ENCODE measurements at regions not wholly inside any gene's neighbourhood (a gene's known extent, or its start where the extent isn't known, plus 50 kb on each side); places are given as distances from the start of the nearest gene placed in this dataset.
"Not testable (repeated sequence)": the region's sequence is repeated elsewhere in the genome, so short reads cannot be mapped to it uniquely, and the experiment has no call there.

DNA sequence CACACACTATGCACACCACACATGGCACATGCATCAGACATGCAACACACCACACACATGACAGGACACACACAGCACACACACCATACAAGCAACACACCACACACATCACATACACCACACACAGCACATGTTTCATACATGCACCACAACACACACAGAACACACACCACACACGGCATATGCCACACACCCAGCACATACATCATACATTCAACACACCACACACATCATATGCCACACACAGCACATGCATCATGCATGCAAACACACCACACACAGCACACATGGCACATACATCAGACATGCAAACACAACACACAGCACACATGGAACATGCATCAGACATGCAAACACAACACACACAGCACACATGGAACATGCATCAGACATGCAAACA, 80.7 kb upstream of the LRPAP1 start:
- no peaks in the 10 kb centered on the region for H3K4me1 ChIP-seq (ENCODE audit: control insufficient read depth in 2 of 2, insufficient read depth in 2 of 2, low read length in 2 of 2)
- H3K9me3 ChIP-seq (ENCODE audit: control insufficient read depth in 2 of 2, low read length in 2 of 2): no peaks in the 10 kb centered on the region
- peaks cover 0 to 5% of the 10 kb centered on the region in 2 donors for H3K27me3 ChIP-seq (ENCODE audit: control insufficient read depth in 2 of 2, insufficient read depth in 2 of 2, low read length in 2 of 2)
- H3K36me3 ChIP-seq (ENCODE audit: control insufficient read depth in 2 of 2, insufficient read depth in 2 of 2, low read length in 2 of 2): no peaks in the 10 kb centered on the region
- no peak overlapping the region for H3K4me3 ChIP-seq (ENCODE audit: low read length in 2 of 2)
- no peak overlapping the region for H3K9ac ChIP-seq (ENCODE audit: low read depth in 1 of 2, low read length in 2 of 2)
- H3K27ac ChIP-seq (ENCODE audit: low read depth in 2 of 2, low read length in 2 of 2): no peak overlapping the region

DNA sequence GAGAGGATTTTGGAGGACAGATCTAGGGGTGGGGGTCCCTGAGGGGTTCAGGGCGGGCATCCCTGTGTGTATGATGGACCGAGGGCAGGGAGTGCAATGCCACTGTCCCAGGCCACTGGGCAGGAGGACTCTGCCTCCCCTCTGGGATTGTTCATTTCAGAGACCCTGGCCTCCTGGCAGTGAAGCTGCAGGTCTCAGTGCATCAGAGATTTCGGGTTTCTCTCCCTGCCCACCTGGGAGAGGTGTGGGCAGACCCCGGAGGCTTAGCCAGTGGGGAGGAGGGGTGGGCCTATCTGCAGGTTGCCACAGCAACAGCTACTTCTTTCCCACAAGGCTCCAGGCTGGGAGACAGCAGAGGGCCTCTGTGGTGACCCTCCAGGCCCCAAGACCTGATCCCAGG, 80.1 kb upstream of the LRPAP1 start:
- no peak overlapping the region for H3K27ac ChIP-seq (ENCODE audit: low read depth in 2 of 2, low read length in 2 of 2)

DNA sequence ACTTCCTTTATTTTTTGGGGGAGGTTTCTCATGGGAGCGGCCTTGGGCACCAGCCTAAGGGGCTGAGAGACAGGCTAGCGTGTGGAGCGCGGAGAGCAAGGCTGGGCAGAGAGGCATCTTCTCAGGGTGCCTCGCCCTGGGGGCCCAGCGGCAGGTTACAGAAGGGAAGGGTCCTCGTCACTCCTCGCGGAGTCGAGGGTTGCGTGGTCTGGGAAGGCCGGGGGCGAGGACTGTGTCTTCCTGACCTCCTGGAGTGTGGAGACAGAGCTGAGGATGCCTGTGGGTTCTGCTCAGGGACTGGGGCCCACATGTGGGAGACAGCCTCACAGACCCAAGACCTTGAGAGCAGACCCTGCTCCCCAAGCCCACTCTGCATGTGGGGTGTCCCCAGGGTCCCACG, 79.6 kb upstream of the LRPAP1 start:
- Histone ChIP-seq H3K9me3 (ENCODE audit: control insufficient read depth in 2 of 2, low read length in 2 of 2) (no peaks in the 10 kb centered on the region), H3K27me3 (ENCODE audit: control insufficient read depth in 2 of 2, insufficient read depth in 2 of 2, low read length in 2 of 2) (peaks cover 0 to 5% of the 10 kb centered on the region in 2 donors), H3K36me3 (ENCODE audit: control insufficient read depth in 2 of 2, insufficient read depth in 2 of 2, low read length in 2 of 2) (no peaks in the 10 kb centered on the region), H3K4me1 (ENCODE audit: control insufficient read depth in 2 of 2, insufficient read depth in 2 of 2, low read length in 2 of 2) (no peaks in the 10 kb centered on the region), H3K4me3 (ENCODE audit: low read length in 2 of 2) (no peak overlapping the region), H3K27ac (ENCODE audit: low read depth in 2 of 2, low read length in 2 of 2) (no peak overlapping the region), H3K9ac (ENCODE audit: low read depth in 1 of 2, low read length in 2 of 2) (no peak overlapping the region)

More for the DNA sequence above, 80.1 kb upstream of the LRPAP1 start:
- Histone ChIP-seq H3K4me1 (ENCODE audit: control insufficient read depth in 2 of 2, insufficient read depth in 2 of 2, low read length in 2 of 2) (no peaks in the 10 kb centered on the region), H3K9ac (ENCODE audit: low read depth in 1 of 2, low read length in 2 of 2) (no peak overlapping the region), H3K4me3 (ENCODE audit: low read length in 2 of 2) (no peak overlapping the region), H3K27me3 (ENCODE audit: control insufficient read depth in 2 of 2, insufficient read depth in 2 of 2, low read length in 2 of 2) (peaks cover 0 to 5% of the 10 kb centered on the region in 2 donors), H3K9me3 (ENCODE audit: control insufficient read depth in 2 of 2, low read length in 2 of 2) (no peaks in the 10 kb centered on the region), H3K36me3 (ENCODE audit: control insufficient read depth in 2 of 2, insufficient read depth in 2 of 2, low read length in 2 of 2) (no peaks in the 10 kb centered on the region)

DNA sequence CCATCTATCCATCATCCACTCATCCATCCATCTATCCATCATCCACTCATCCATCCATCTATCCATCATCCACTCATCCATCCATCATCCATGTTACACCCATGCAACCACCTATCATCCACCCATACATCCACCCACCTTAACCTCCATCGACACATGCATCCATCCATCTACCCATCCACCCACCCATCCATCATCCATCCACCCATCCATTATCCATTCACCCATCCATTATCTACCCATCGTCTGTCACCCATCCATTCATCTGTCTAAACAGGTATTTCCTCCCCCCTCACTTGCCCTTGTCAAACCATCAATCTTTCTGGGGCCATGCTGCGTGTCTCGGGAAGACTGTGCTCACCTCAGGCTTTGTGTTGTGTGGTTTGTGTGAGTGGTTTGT, 78.6 kb upstream of the LRPAP1 start:
- H3K4me3 ChIP-seq (ENCODE audit: low read length in 2 of 2); H3K4me1 ChIP-seq (ENCODE audit: control insufficient read depth in 2 of 2, insufficient read depth in 2 of 2, low read length in 2 of 2); H3K9ac ChIP-seq (ENCODE audit: low read depth in 1 of 2, low read length in 2 of 2); H3K27me3 ChIP-seq (ENCODE audit: control insufficient read depth in 2 of 2, insufficient read depth in 2 of 2, low read length in 2 of 2); H3K9me3 ChIP-seq (ENCODE audit: control insufficient read depth in 2 of 2, low read length in 2 of 2); H3K36me3 ChIP-seq (ENCODE audit: control insufficient read depth in 2 of 2, insufficient read depth in 2 of 2, low read length in 2 of 2); H3K27ac ChIP-seq (ENCODE audit: low read depth in 2 of 2, low read length in 2 of 2): not testable (repeated sequence)

DNA sequence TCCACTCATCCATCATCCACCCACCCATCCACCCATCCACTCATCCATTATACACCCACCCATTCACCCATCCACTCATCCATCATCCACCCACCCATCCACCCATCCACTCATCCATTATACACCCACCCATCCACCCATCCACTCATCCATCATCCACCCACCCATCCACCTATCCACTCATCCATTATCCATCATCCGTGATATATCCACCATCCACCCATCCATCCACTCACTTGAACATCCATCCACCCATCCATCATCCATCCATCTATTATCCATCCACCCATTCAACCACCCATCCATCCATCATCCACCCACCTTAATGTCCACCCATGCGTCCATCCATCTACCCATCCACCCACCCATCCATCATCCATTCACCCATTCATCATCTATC, 77.7 kb upstream of the LRPAP1 start:
- H3K4me3 ChIP-seq (ENCODE audit: low read length in 2 of 2); H3K9ac ChIP-seq (ENCODE audit: low read depth in 1 of 2, low read length in 2 of 2); H3K27ac ChIP-seq (ENCODE audit: low read depth in 2 of 2, low read length in 2 of 2); H3K36me3 ChIP-seq (ENCODE audit: control insufficient read depth in 2 of 2, insufficient read depth in 2 of 2, low read length in 2 of 2); H3K9me3 ChIP-seq (ENCODE audit: control insufficient read depth in 2 of 2, low read length in 2 of 2); H3K4me1 ChIP-seq (ENCODE audit: control insufficient read depth in 2 of 2, insufficient read depth in 2 of 2, low read length in 2 of 2); H3K27me3 ChIP-seq (ENCODE audit: control insufficient read depth in 2 of 2, insufficient read depth in 2 of 2, low read length in 2 of 2): not testable (repeated sequence)

DNA sequence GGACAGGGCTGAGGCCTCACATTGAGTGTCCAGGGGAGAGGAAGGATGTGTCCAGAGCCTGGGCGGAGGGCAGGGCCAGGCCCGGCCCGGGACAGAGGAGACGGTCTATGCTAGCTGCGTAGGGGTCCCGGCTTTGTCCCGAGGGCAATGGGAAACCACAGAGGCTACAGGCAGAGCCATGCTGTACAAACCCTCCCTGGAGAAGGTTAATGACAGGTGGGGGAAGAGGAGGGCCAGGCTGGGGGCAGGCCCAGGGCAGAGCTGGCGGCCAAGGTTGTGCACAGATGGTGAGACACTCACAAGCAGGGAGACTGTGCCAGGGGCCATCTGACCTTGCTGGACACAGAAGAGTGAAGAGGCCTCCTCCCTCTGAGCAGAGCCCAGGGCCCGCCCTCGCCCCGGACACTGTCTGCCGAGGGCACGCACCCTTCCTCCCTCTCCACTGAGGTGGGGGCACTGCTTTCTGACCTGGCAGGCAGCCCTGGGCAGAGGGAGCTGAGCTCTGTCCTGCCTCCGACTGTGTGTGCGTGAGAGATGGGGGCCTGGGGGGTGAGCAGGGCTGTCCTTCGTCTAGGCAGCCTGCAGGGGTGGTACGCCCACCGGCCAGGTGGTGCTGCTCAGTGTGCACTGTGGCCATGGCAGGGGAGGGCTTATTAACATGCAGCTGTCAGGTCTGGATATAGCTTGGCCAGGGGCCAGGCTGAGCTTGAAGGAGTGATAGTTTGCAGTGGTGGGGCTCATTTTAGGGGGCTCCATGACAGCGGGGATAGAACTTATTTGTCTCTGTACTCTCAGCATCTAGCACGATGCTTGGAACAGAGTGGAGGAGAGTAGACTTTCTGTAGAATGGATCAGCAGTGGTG, 75.7 kb upstream of the LRPAP1 start:
- H3K4me1 ChIP-seq (ENCODE audit: control insufficient read depth in 2 of 2, insufficient read depth in 2 of 2, low read length in 2 of 2): no peaks in the 10 kb centered on the region
- H3K9ac ChIP-seq (ENCODE audit: low read depth in 1 of 2, low read length in 2 of 2): no peak overlapping the region
- no peak overlapping the region for H3K27ac ChIP-seq (ENCODE audit: low read depth in 2 of 2, low read length in 2 of 2)
- no peak overlapping the region for H3K4me3 ChIP-seq (ENCODE audit: low read length in 2 of 2)
- H3K27me3 ChIP-seq (ENCODE audit: control insufficient read depth in 2 of 2, insufficient read depth in 2 of 2, low read length in 2 of 2): no peaks in the 10 kb centered on the region
- no peaks in the 10 kb centered on the region for H3K9me3 ChIP-seq (ENCODE audit: control insufficient read depth in 2 of 2, low read length in 2 of 2)
- no peaks in the 10 kb centered on the region for H3K36me3 ChIP-seq (ENCODE audit: control insufficient read depth in 2 of 2, insufficient read depth in 2 of 2, low read length in 2 of 2)

DNA sequence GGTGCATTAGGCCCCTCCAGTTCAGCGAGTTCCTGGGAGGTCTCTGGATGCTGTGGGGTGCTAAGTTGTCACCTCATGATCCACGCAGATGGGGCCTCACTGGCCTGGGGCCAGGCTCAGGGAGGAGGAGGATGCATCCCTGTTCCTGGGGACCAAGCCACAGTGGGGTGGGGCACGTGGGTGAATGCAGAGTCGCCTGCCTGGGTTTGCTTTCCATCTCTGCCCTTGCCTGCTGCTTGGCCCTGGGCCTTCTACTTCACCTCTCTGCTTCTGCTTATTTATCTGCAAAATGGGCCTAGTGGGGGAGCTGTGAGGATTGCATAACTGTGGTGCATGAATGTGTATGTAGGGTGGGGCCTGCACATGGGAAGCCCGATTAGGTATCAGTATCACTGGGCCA, 74.6 kb upstream of the LRPAP1 start:
- not testable (repeated sequence) for H3K36me3 ChIP-seq (ENCODE audit: control insufficient read depth in 2 of 2, insufficient read depth in 2 of 2, low read length in 2 of 2); H3K4me1 ChIP-seq (ENCODE audit: control insufficient read depth in 2 of 2, insufficient read depth in 2 of 2, low read length in 2 of 2); H3K4me3 ChIP-seq (ENCODE audit: low read length in 2 of 2); H3K9ac ChIP-seq (ENCODE audit: low read depth in 1 of 2, low read length in 2 of 2); H3K9me3 ChIP-seq (ENCODE audit: control insufficient read depth in 2 of 2, low read length in 2 of 2); H3K27me3 ChIP-seq (ENCODE audit: control insufficient read depth in 2 of 2, insufficient read depth in 2 of 2, low read length in 2 of 2); H3K27ac ChIP-seq (ENCODE audit: low read depth in 2 of 2, low read length in 2 of 2)

DNA sequence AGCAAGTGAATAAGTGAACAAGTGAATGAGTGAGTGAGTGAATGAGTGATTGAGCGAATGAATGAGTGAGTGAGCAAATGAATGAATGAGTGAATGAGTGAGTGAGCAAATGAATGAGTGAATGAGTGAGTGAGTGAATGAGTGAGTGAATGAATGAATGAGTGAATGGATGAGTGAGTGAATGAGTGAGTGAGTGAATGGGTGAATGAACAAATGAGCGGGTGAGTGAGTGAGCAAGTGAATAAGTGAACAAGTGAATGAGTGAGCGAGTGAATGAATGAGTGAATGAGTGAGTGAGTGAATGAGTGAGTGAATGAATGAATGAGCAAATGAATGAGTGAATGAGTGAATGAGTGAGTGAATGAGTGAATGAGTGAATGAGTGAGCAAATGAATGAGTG, 74.0 kb upstream of the LRPAP1 start:
- H3K4me1 ChIP-seq (ENCODE audit: control insufficient read depth in 2 of 2, insufficient read depth in 2 of 2, low read length in 2 of 2): not testable (repeated sequence)

DNA sequence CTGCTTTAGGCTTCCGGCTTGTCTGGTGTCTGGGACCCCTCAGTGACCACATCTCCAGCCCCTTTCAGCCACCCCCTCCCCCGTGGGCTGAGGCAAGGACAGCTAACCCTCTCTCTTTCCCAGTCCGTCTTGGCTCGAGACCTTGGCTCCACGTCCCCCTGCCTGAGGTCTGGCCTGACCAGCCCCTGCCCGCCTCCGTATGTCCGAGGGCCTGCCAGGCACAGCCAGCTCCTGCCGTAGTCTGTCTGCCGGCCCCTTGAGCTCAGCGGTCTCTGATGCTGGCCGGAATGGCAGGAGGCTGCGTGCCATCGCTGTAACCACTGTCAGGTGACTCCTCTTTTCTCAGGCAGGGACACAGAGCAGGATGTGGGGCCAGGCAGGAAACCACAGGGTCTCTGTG, 73.3 kb upstream of the LRPAP1 start:
- Histone ChIP-seq H3K27ac (ENCODE audit: low read depth in 2 of 2, low read length in 2 of 2) (no peak overlapping the region), H3K36me3 (ENCODE audit: control insufficient read depth in 2 of 2, insufficient read depth in 2 of 2, low read length in 2 of 2) (no peaks in the 10 kb centered on the region), H3K9ac (ENCODE audit: low read depth in 1 of 2, low read length in 2 of 2) (no peak overlapping the region)

More for the DNA sequence above, 74.0 kb upstream of the LRPAP1 start:
- H3K27me3 ChIP-seq (ENCODE audit: control insufficient read depth in 2 of 2, insufficient read depth in 2 of 2, low read length in 2 of 2); H3K36me3 ChIP-seq (ENCODE audit: control insufficient read depth in 2 of 2, insufficient read depth in 2 of 2, low read length in 2 of 2); H3K9ac ChIP-seq (ENCODE audit: low read depth in 1 of 2, low read length in 2 of 2); H3K4me3 ChIP-seq (ENCODE audit: low read length in 2 of 2); H3K27ac ChIP-seq (ENCODE audit: low read depth in 2 of 2, low read length in 2 of 2); H3K9me3 ChIP-seq (ENCODE audit: control insufficient read depth in 2 of 2, low read length in 2 of 2): not testable (repeated sequence)

DNA sequence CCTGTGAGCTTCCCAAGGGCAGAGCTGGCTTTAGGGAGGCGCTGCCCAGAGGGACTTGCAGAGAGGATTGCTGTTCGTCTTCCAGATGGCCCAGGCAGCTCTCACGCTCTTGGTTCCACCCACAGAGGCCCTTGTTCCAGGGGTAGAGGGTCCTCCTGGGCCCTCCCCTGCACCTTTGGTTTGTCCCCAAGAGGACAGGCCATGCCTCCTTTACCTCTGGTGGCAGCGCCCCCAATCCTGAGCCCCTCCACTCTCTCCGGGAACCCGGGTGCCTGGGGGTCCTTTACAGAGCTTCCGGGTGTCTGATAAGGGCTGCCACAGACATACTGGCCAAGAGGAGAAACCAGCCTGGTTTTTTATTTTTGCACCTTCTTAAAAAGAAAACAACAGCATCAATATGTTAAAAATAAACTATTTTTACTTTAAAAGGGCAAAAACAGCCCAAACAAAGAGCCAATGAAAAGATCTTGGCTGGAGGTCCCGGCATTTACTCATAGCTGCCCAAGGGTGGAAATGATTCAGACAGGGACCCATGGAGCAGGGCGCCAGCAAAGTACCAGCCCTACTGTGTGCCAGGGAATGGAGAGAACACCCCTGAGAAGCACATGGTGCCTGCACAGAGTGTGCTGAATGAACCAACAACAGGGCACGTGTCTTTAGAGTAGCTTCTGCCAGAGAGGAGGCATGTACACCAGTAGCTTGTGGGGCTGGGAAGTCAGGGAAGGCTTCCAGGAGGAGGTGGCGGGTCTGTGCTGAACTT, 70.8 kb upstream of the LRPAP1 start:
- not testable (repeated sequence) for H3K9ac ChIP-seq (ENCODE audit: low read depth in 1 of 2, low read length in 2 of 2); H3K4me1 ChIP-seq (ENCODE audit: control insufficient read depth in 2 of 2, insufficient read depth in 2 of 2, low read length in 2 of 2); H3K4me3 ChIP-seq (ENCODE audit: low read length in 2 of 2); H3K27ac ChIP-seq (ENCODE audit: low read depth in 2 of 2, low read length in 2 of 2); H3K9me3 ChIP-seq (ENCODE audit: control insufficient read depth in 2 of 2, low read length in 2 of 2); H3K27me3 ChIP-seq (ENCODE audit: control insufficient read depth in 2 of 2, insufficient read depth in 2 of 2, low read length in 2 of 2); H3K36me3 ChIP-seq (ENCODE audit: control insufficient read depth in 2 of 2, insufficient read depth in 2 of 2, low read length in 2 of 2)

More for the DNA sequence above, 73.3 kb upstream of the LRPAP1 start:
- Histone ChIP-seq H3K27me3 (ENCODE audit: control insufficient read depth in 2 of 2, insufficient read depth in 2 of 2, low read length in 2 of 2) (no peaks in the 10 kb centered on the region), H3K4me3 (ENCODE audit: low read length in 2 of 2) (no peak overlapping the region), H3K9me3 (ENCODE audit: control insufficient read depth in 2 of 2, low read length in 2 of 2) (no peaks in the 10 kb centered on the region), H3K4me1 (ENCODE audit: control insufficient read depth in 2 of 2, insufficient read depth in 2 of 2, low read length in 2 of 2) (no peaks in the 10 kb centered on the region)
